Mesothelial cell of epicardium (in vitro differentiated cells): ENCODE measurements at regions not wholly inside any gene's neighbourhood (a gene's known extent, or its start where the extent isn't known, plus 50 kb on each side); places are given as distances from the start of the nearest gene placed in this dataset.

ENCODE experiments used
- DNase-seq, 2 experiments: peaks; one replicate each; pipeline ENCODE4 v3.0.0; 2021; ENCODE audit warnings: low spot score in 2 of 2; ENCODE audit not compliant: unreplicated experiment in 2 of 2
- H3K27ac Mint-ChIP-seq: 2 replicates; pipeline ENCODE4 v1.8.0; 2021; ENCODE audit warnings: mixed read lengths
- H3K27me3 Mint-ChIP-seq: 2 replicates; pipeline ENCODE4 v1.8.0; 2021; ENCODE audit warnings: low read depth, mixed read lengths
- H3K36me3 Mint-ChIP-seq: 2 replicates; pipeline ENCODE4 v1.8.0; 2021; ENCODE audit warnings: mixed read lengths
- H3K4me1 Mint-ChIP-seq: 2 replicates; pipeline ENCODE4 v1.8.0; 2021; ENCODE audit warnings: mixed read lengths
- H3K4me3 Mint-ChIP-seq: 2 replicates; pipeline ENCODE4 v1.8.0; 2021; ENCODE audit warnings: mild to moderate bottlenecking, moderate library complexity, mixed read lengths
- H3K9me3 Mint-ChIP-seq: 2 replicates; pipeline ENCODE4 v1.8.0; 2021; ENCODE audit warnings: mixed read lengths
- TF ChIP-seq, protein P1 (sequence below): fragments of 200-600 bp; sonication (generic); IDR thresholded peaks from one replicate; pipeline ENCODE4 v1.5.0; 2021; ENCODE audit warnings: antibody characterized with exemption; ENCODE audit not compliant: unreplicated experiment

DNA sequence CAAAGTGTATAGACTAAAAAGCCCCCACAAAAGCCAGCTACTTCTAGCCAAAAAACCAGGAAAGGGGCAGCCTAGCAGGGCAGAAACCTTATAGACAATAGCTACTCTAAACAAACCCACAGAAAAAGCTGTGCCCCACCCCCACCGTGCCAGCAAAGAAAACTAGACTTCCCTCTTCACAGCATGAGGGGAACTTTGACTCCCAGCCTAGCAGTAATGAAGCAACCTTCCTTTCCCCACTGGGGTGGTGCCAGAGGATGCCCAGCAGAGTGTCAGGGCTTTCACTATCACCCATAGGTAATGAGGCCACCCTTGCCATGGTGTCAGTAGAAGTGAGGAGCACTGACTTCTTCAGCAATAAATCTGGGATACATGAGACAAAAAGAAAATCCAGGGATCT, 99.0 kb upstream of the LGSN start:
- Mint-ChIP-seq H3K36me3 (peaks cover 2% of the 10 kb centered on the region), H3K27ac (no peak overlapping the region), H3K27me3 (no peaks in the 10 kb centered on the region), H3K4me3 (no peak overlapping the region), H3K9me3 (peaks cover 3% of the 10 kb centered on the region), H3K4me1 (no peaks in the 10 kb centered on the region)
- TF ChIP-seq, protein P1, sequence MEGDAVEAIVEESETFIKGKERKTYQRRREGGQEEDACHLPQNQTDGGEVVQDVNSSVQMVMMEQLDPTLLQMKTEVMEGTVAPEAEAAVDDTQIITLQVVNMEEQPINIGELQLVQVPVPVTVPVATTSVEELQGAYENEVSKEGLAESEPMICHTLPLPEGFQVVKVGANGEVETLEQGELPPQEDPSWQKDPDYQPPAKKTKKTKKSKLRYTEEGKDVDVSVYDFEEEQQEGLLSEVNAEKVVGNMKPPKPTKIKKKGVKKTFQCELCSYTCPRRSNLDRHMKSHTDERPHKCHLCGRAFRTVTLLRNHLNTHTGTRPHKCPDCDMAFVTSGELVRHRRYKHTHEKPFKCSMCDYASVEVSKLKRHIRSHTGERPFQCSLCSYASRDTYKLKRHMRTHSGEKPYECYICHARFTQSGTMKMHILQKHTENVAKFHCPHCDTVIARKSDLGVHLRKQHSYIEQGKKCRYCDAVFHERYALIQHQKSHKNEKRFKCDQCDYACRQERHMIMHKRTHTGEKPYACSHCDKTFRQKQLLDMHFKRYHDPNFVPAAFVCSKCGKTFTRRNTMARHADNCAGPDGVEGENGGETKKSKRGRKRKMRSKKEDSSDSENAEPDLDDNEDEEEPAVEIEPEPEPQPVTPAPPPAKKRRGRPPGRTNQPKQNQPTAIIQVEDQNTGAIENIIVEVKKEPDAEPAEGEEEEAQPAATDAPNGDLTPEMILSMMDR, result no peak
- DNase-seq, result no peak

DNA sequence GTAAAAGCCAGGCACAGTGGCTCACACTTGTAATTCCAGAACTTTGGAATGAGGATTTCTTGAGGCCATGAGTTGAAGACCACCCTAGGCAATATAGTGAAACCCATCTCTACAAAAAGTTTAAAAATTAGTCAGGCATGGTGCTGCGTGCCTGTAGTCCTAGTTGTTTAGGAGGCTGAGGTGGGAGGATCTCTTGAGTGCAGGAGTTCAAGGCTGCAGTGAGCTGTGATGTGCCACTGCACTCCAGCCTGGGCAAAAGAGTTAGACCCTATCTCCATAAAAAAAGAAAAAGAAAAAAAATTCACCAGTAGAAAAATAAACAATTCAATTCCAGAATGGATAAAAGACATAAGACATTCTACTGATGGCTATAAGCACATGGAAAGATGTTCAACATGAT, 104.9 kb upstream of the LGSN start:
- H3K9me3 Mint-ChIP-seq, result peaks cover 3% of the 10 kb centered on the region
- TF ChIP-seq, protein P1, result no peak

DNA sequence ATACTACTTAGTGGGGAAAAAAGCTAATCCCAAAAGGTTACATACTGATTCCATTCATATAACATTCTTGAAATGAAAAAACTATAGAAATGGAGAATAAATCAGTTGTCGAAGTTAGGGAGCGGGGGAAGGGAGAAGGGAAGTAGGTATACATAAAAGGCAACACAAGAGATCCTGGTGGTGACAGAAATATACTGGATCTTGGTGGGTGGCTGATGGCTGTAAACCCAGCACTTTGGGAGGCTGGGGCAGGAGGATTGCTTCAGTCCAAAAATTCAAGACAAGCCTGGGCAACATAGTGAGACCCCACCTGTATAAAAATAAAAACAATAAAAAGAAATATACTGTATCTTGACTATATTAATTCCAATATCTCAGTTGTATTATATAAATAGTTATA, 105.7 kb upstream of the LGSN start:
- peaks cover 3% of the 10 kb centered on the region for H3K9me3 Mint-ChIP-seq
- no peaks in the 10 kb centered on the region for H3K27me3 Mint-ChIP-seq
- H3K4me1 Mint-ChIP-seq, result no peaks in the 10 kb centered on the region
- DNase-seq, result no peak
- no peak overlapping the region for H3K4me3 Mint-ChIP-seq
- TF ChIP-seq, protein P1, result no peak
- H3K27ac Mint-ChIP-seq, result no peak overlapping the region
- H3K36me3 Mint-ChIP-seq, result peaks cover 2% of the 10 kb centered on the region

More for the DNA sequence above, 104.9 kb upstream of the LGSN start:
- peaks cover 2% of the 10 kb centered on the region for H3K36me3 Mint-ChIP-seq
- H3K27me3 Mint-ChIP-seq, result no peaks in the 10 kb centered on the region
- H3K4me1 Mint-ChIP-seq, result no peaks in the 10 kb centered on the region
- no peak for DNase-seq
- no peak overlapping the region for H3K27ac Mint-ChIP-seq
- H3K4me3 Mint-ChIP-seq, result no peak overlapping the region

DNA sequence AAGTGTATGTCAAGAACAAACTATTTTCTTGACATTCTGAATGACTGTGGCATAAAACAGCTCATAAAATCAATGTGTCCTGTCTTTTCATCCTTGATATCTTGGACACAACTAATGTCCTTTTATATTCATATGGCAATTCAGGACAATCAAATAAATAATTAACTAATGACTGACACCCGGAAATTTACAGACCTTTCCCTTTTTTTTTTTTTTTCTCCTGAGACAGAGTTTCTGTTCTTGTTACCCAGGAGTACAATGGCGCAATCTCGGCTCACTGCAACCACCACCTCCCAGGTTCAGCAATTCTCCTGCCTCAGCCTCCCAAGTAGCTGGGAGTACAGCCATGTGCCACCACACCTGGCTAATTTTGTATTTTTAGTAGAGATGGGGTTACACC, 107.1 kb upstream of the LGSN start:
- H3K9me3 Mint-ChIP-seq, result peaks cover under 1% of the 10 kb centered on the region
- no peak overlapping the region for H3K4me3 Mint-ChIP-seq
- H3K4me1 Mint-ChIP-seq, result no peaks in the 10 kb centered on the region
- H3K27ac Mint-ChIP-seq, result no peak overlapping the region
- TF ChIP-seq, protein P1, result no peak
- H3K36me3 Mint-ChIP-seq, result no peaks in the 10 kb centered on the region
- H3K27me3 Mint-ChIP-seq, result peaks cover 5% of the 10 kb centered on the region
- DNase-seq, result no peak

DNA sequence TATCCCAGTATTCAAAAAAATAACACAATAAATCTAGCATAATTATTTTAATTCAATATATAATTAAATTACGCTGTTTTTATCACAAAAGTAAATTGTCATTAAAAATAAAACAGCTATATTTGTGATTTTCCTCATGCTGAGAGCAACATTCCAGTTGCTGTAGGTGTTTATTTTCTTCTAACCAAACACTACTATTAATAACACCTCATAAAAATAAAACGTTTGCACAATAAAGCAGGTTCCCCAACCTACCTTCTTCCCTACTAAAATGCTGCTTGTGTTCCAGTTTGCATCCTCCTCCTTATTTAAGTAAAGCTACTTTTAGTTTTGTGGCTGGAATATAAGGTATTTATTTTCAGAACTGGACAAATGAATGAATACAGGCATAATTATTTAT, 108.2 kb upstream of the LGSN start:
- H3K27me3 Mint-ChIP-seq, result peaks cover 8% of the 10 kb centered on the region
- no peak for DNase-seq
- no peak overlapping the region for H3K27ac Mint-ChIP-seq
- H3K4me3 Mint-ChIP-seq, result no peak overlapping the region
- H3K36me3 Mint-ChIP-seq, result no peaks in the 10 kb centered on the region
- TF ChIP-seq, protein P1, result no peak
- H3K9me3 Mint-ChIP-seq, result no peaks in the 10 kb centered on the region
- no peaks in the 10 kb centered on the region for H3K4me1 Mint-ChIP-seq

DNA sequence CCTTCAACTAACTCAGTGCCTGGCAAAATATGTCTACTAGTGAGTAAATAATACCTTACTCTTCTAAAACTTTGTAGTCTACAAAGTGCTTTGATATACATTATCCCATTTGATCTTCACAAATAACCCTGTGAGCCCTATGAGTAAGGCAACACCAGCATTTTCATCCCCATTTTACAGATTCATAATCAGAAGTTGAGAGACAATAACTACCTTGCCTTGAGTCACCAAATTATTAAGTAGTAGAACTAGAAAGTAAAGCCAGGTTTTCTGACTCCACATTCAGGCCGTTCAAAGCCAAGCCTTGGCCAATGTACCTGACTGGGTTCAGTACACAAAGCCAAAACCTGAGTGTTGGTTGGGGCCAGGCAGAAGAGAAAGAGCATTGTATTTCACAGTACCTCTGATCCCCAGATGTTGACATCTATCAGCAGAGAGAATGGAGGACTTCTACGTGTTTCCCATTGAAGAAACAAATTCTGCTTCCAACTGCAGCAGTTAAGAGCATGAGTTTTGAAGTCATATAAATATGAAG, 111.3 kb upstream of the LGSN start:
- peaks cover 15% of the 10 kb centered on the region for H3K27me3 Mint-ChIP-seq
- no peak overlapping the region for H3K27ac Mint-ChIP-seq
- H3K9me3 Mint-ChIP-seq, result no peaks in the 10 kb centered on the region
- TF ChIP-seq, protein P1, result no peak
- H3K36me3 Mint-ChIP-seq, result no peaks in the 10 kb centered on the region
- H3K4me3 Mint-ChIP-seq, result no peak overlapping the region
- peaks cover 3% of the 10 kb centered on the region for H3K4me1 Mint-ChIP-seq
- DNase-seq, result no peak
